Right renal pelvis (tissue), 4 donors: ENCODE measurements at regions not wholly inside any gene's neighbourhood (a gene's known extent, or its start where the extent isn't known, plus 50 kb on each side); places are given as distances from the start of the nearest gene placed in this dataset.
"Not testable (repeated sequence)": the region's sequence is repeated elsewhere in the genome, so short reads cannot be mapped to it uniquely, and the experiment has no call there.

ENCODE experiments used
- DNase-seq, 4 donors: peaks; one replicate each; pipeline ENCODE4 v3.0.0-alpha.2; 2013; ENCODE audit warnings: low read depth in 4 of 4, low spot score in 3 of 4, missing footprints in 1 of 4

GRCh38 chr11:37313266-37313665 is 715.2 kb upstream of the RAG2 start:
- DNase-seq, result no peak

GRCh38 chr11:37306563-37306962 is 708.5 kb upstream of the RAG2 start:
- no peak for DNase-seq

DNA sequence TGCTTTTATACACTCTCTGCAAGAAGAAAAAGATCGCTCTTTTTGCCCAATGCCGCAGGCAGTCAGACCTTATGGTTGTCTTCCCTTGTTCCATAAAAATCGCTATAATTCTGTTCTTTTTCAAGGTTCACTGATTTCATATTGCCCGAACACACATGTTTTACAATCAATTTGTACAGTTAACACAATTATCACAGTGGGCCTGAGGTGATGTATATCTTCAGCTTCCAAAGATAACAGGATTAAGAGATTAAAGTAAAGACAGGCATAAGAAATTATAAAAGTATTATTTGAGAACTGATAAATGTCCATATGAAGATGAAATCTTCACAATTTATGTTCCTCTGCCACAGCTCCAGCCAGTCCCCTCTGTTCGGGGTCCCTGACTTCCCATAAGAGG is 703.4 kb upstream of the RAG2 start:
- not testable (repeated sequence) for DNase-seq

GRCh38 chr11:37298173-37298572 is 700.1 kb upstream of the RAG2 start:
- no peak for DNase-seq

DNA sequence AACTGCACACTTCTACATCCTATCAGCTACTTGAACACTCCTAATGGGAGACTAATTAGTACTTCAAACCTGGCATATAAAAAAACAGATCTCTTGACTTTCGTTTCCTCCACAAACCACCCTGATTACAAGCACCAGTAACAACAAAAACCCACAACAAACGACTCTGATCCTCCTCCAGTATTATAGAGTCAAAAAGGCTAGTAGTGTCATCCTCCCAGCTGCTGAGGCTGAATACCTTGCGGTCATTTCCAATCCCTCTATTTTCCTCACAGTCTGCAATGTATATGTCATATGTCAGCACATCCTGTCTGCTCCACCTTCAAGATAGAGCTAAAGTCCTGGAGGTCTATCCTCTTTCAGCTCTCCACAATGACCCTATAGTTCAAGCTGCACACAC is 688.9 kb upstream of the RAG2 start:
- DNase-seq, result no peak

DNA sequence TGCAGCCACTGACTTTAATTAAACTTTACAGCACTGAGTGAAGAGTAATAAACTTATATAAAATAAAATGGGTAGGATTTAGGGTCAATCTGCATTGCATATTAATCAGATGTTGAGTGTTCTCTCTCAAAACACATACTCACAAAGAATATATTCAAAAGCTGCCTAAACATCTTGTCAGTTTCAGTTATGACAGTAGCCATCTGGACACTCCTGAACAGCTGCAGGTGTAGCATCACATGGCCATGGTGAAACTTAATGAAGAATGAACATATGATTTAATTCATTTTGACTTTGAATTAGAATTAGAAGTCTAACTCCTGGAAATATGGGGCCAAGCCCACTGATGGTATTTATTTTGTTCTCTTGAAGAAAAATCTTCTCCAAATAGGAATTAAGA is 684.3 kb upstream of the RAG2 start:
- no peak for DNase-seq

GRCh38 chr11:37280200-37280599 is 682.2 kb upstream of the RAG2 start:
- no peak for DNase-seq

- DNase-seq, result no peak
Measured at GRCh38 chr11:37277896-37278465, 679.9 kb upstream of the RAG2 start.

DNA sequence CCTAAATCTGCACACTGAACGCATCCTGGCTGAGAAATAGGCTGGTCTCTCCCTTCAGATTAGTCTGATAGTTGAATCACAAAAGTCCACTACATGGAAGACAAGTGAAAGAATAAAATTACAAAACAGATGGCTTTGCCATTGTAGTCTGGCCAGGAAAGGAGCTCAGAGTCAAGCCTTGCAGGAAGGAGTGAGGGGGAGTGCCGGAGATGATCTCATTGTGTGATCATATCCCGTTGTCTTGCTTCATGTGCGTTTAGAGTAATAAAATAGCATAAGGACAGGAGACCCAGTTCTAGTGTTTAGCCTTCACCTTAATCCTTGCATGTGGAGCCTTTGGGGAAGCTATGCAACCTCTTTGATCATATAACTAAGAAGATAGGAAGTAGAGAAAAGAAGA is 666.7 kb upstream of the RAG2 start:
- DNase-seq, result no peak

DNA sequence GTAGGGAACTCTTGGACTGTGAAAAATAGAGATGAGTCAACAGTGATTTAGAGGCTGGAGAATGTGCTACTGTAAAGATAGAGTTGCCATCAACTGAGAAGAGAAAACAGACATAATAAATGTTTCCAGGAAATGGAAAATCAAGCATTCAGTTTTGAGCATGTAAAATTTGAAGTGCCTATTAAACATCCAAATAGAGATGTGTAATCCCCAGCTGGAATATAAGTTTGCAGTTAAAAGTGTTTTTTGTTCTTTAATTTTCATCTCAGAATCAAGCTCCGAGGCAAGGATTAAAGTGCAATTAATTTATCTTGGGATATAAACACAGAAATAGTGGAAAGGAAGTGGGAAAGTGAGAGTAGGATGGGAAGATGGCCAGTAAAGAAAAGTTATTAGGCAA is 666.0 kb upstream of the RAG2 start:
- DNase-seq, result no peak

- DNase-seq, result not testable (repeated sequence)
Measured at GRCh38 chr11:37263467-37263866, 665.4 kb upstream of the RAG2 start.

- no peak for DNase-seq
Measured at GRCh38 chr11:37259734-37260133, 661.7 kb upstream of the RAG2 start.

- DNase-seq, result no peak
Measured at GRCh38 chr11:37248145-37248544, 650.1 kb upstream of the RAG2 start.

- DNase-seq, result not testable (repeated sequence)
Measured at GRCh38 chr11:37246092-37246491, 648.1 kb upstream of the RAG2 start.

- no peak for DNase-seq
Measured at GRCh38 chr11:37230865-37231264, 632.8 kb upstream of the RAG2 start.

GRCh38 chr11:37223962-37224361 is 625.9 kb upstream of the RAG2 start:
- DNase-seq, result no peak

GRCh38 chr11:37203006-37203405 is 605.0 kb upstream of the RAG2 start:
- no peak for DNase-seq

DNA sequence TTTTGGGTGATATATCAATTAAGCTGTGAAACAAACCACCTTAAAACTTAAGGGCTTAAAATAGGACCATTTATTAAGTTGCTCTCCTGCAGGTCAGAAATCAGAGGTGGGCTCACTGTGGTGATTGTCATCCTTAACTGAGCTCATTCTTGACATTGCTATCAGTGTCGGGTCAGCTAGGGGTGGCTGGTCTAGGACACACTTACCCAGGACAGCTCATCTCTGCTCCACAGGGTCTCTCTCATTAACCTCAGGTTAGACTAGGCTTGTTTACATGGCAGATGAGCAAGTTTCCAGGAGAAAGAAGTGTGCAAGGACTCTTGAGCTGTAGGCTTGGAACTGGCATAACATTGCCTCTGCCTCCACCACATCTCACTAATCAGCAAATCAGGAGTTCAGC is 601.0 kb upstream of the RAG2 start:
- DNase-seq, result no peak

- DNase-seq, result peak in 3 of 4 donors; percentile 18 to 38 (median 30)
Measured at GRCh38 chr11:37184326-37184725, 586.3 kb upstream of the RAG2 start.

DNA sequence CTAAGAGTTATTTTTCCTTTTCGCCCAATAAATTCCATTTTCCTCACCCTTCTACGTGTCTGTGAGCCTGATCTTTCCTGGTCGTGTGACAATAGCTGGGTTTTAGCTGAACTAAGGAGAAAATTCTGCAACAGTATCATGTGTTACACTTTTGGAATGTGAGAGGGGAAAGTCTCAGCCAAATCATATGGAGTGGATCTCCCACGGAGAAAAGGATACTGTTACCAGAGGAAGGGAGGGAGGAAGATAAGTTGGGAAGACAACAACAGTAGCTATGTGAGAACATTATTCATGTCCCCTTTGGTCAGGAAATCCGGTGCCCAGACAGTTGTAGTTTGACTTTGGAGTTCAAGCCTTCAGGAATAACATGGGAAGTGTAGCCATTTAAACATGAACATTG is 584.0 kb upstream of the RAG2 start:
- DNase-seq, result peak in 3 of 4 donors; percentile 11 to 38 (median 19)

DNA sequence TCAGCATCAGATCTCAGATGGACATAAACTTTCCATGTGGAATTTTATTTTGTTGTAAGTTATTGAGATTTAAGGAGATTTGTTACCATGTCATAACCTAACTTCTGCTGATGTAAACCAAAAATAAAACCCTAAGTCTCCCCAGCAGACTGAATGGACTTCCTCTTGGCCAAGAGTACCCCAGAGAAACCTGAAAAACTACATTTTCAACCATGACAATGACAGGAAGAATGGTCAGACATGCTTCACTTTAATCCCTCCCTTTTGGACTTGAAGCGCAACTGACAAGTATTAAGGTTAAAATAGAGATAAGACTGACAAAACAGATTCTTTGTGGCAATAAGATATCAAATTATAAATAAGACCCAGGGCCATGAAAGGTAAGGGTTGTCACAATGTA is 579.7 kb upstream of the RAG2 start:
- no peak for DNase-seq

DNA sequence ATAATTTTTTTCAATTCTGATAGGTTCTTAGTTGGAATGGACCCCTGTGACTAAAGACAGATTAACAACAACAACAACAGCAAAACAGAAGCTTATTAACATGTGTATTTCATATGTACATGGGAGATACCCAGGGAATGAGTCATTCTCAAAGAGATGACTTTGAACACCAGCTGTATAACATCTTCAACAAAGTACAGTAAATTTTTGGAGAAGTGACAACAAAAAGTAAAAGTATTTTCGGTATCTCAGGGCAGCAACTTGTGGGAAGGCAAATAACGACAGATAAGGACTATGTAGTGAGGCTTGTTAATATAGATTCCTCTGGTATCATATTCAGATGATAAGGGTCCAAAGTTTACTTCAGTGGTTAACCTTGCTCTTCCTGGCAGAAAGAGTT is 573.4 kb upstream of the RAG2 start:
- DNase-seq, result no peak

DNA sequence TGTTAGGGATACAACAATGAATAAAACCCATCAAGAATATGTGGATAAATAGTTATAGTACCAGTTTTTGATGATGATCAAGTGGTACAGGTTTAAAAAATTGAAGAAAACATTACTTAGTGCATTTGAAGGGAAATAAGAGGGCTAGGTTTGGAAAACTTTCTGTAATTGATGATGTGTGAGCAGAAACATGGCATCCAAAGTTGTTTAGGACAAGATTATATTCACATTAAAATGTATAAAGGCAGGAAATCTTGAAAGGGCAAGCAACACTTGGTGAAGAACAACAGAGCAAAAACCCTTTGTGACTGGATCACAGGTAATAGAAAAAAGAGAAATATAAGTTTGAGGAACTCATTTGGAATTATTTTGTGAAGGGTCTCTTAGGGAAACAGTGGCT is 572.3 kb upstream of the RAG2 start:
- DNase-seq, result no peak
